Gastrocnemius medialis (tissue), 4 donors: ENCODE measurements at regions not wholly inside any gene's neighbourhood (a gene's known extent, or its start where the extent isn't known, plus 50 kb on each side); places are given as distances from the start of the nearest gene placed in this dataset.

Experiments used
- ATAC-seq, 2 donors: fragments of 150-250 bp; one replicate each; pipeline ENCODE4 v1.9.1; 2016
- DNase-seq, 2 donors: peaks; one replicate each; pipeline ENCODE4 v3.0.0-alpha.2; 2019
- H3K27ac ChIP-seq, 4 donors: fragments of 200-600 bp; sonication (generic); 1 replicate in 1 of 4; 2 replicates in 3 of 4; pipeline ENCODE4 v1.5.1; 2016 to 2018; ENCODE audit warnings: mild to moderate bottlenecking in 2 of 4, moderate library complexity in 1 of 4
- H3K27me3 ChIP-seq, 3 donors: fragments of 200-600 bp; sonication (generic) in 2 of 3; 1 replicate in 1 of 3; 2 replicates in 2 of 3; pipeline versions ENCODE4 v1.5.1 to v1.6.0; 2016 to 2019; ENCODE audit warnings: mild to moderate bottlenecking in 1 of 3, moderate library complexity in 1 of 3
- H3K36me3 ChIP-seq, 2 donors: fragments of 200-600 bp; sonication (generic) in 1 of 2; one replicate each; pipeline ENCODE4 v1.5.1; 2017 to 2018
- H3K4me1 ChIP-seq, 2 donors: fragments of 200-600 bp; sonication (generic) in 1 of 2; one replicate each; pipeline ENCODE4 v1.5.1; 2016 to 2017; ENCODE audit warnings: mild to moderate bottlenecking in 2 of 2
- H3K4me3 ChIP-seq, 4 donors: fragments of 200-600 bp; sonication (generic) in 3 of 4; 1 replicate in 1 of 4; 2 replicates in 3 of 4; pipeline ENCODE4 v1.5.1; 2016 to 2019; ENCODE audit warnings: mild to moderate bottlenecking in 2 of 4
- H3K9me3 ChIP-seq, 3 donors: fragments of 200-600 bp; sonication (generic) in 2 of 3; 1 replicate in 1 of 3; 2 replicates in 2 of 3; pipeline ENCODE4 v1.5.1; 2016 to 2019
- CTCF ChIP-seq, 5 experiments: fragments of 450-650 bp in 3 of 5; fragments of 200-600 bp in 2 of 5; sonication (generic) in 2 of 5; IDR thresholded peaks in 4 of 5; conservative IDR thresholded peaks in 1 of 5; 1 replicate in 4 of 5; 2 replicates in 1 of 5; pipeline ENCODE4 v1.5.1; 2016 to 2019; ENCODE audit warnings: antibody characterized with exemption in 5 of 5, mild to moderate bottlenecking in 3 of 5, moderate library complexity in 3 of 5
- POLR2A ChIP-seq, 2 donors: fragments of 450-650 bp; IDR thresholded peaks; one replicate each; pipeline ENCODE4 v1.6.1; 2017; ENCODE audit warnings: antibody characterized with exemption in 2 of 2, mild to moderate bottlenecking in 2 of 2, moderate library complexity in 2 of 2
- in situ Hi-C, 4 donors: fragments of 200-750 bp; cut with MboI; loops; one replicate each; pipeline versions ENCODE4 v1.15.0 to v1.8.0; 2017; ENCODE audit warnings: low sequenced_read_pairs in 4 of 4
- intact Hi-C: fragments of 100-400 bp; cut with DNase I; formaldehyde crosslinking; loops from one replicate; pipeline ENCODE4 v1.15.1; 2023; ENCODE audit warnings: low total_unique reads

- TF ChIP-seq POLR2A (IDR thresholded peaks at IDR 0.05), result no peak
- intact Hi-C loops (no loop called here), in situ Hi-C loops (no loop called here)
- no peaks in the 10 kb centered on the region for H3K4me1 ChIP-seq
- no peak overlapping the region for H3K4me3 ChIP-seq
- no peaks in the 10 kb centered on the region for H3K9me3 ChIP-seq
- H3K27ac ChIP-seq, result no peak overlapping the region
- DNase-seq, result no peak
- no peaks in the 10 kb centered on the region for H3K36me3 ChIP-seq
- H3K27me3 ChIP-seq, result no peaks in the 10 kb centered on the region
- ATAC-seq, result no peak
These were observed 131.1 kb downstream of the ACKR3 start for GRCh38 chr2:236700703-236701102.

GRCh38 chr2:236702657-236703372, 133.2 kb downstream of the ACKR3 start:
- TF ChIP-seq CTCF (IDR thresholded peaks at IDR 0.05 in 4 of 5, conservative IDR thresholded peaks at IDR 0.05 in 1 of 5) (no peak), POLR2A (IDR thresholded peaks at IDR 0.05) (no peak)
- Histone ChIP-seq H3K27me3 (no peaks in the 10 kb centered on the region), H3K4me3 (no peak overlapping the region), H3K4me1 (no peaks in the 10 kb centered on the region), H3K9me3 (no peaks in the 10 kb centered on the region), H3K27ac (no peak overlapping the region), H3K36me3 (no peaks in the 10 kb centered on the region)
- no peak for ATAC-seq
- in situ Hi-C loops (no loop called here), intact Hi-C loops (no loop called here)
- no peak for DNase-seq

- DNase-seq, result no peak
These were observed 133.7 kb downstream of the ACKR3 start for GRCh38 chr2:236703373-236703709.

GRCh38 chr2:236703906-236704305, 134.3 kb downstream of the ACKR3 start:
- H3K4me1 ChIP-seq, result no peaks in the 10 kb centered on the region
- H3K36me3 ChIP-seq, result no peaks in the 10 kb centered on the region
- DNase-seq (no peak), ATAC-seq (no peak)
- no peaks in the 10 kb centered on the region for H3K27me3 ChIP-seq
- H3K4me3 ChIP-seq, result no peak overlapping the region
- no peak for TF ChIP-seq CTCF (IDR thresholded peaks at IDR 0.05 in 4 of 5, conservative IDR thresholded peaks at IDR 0.05 in 1 of 5)
- no peak for TF ChIP-seq POLR2A (IDR thresholded peaks at IDR 0.05)
- no peak overlapping the region for H3K27ac ChIP-seq
- in situ Hi-C loops (no loop called here), intact Hi-C loops (no loop called here)
- H3K9me3 ChIP-seq, result no peaks in the 10 kb centered on the region

More at GRCh38 chr2:236703373-236703709, 133.7 kb downstream of the ACKR3 start:
- in situ Hi-C loops, result no loop called here
- no peak for ATAC-seq
- Histone ChIP-seq H3K27me3 (no peaks in the 10 kb centered on the region), H3K27ac (no peak overlapping the region), H3K4me1 (no peaks in the 10 kb centered on the region), H3K4me3 (no peak overlapping the region), H3K36me3 (no peaks in the 10 kb centered on the region), H3K9me3 (no peaks in the 10 kb centered on the region)
- intact Hi-C loops, result no loop called here
- TF ChIP-seq POLR2A (IDR thresholded peaks at IDR 0.05) (no peak), CTCF (IDR thresholded peaks at IDR 0.05 in 4 of 5, conservative IDR thresholded peaks at IDR 0.05 in 1 of 5) (no peak)

- TF ChIP-seq POLR2A (IDR thresholded peaks at IDR 0.05) (no peak), CTCF (IDR thresholded peaks at IDR 0.05 in 4 of 5, conservative IDR thresholded peaks at IDR 0.05 in 1 of 5) (no peak)
- intact Hi-C loops (no loop called here), in situ Hi-C loops (no loop called here)
- ATAC-seq, result no peak
- Histone ChIP-seq H3K9me3 (no peaks in the 10 kb centered on the region), H3K4me3 (no peak overlapping the region), H3K27ac (no peak overlapping the region), H3K27me3 (no peaks in the 10 kb centered on the region), H3K36me3 (no peaks in the 10 kb centered on the region), H3K4me1 (no peaks in the 10 kb centered on the region)
- no peak for DNase-seq
These were observed 135.3 kb downstream of the ACKR3 start for GRCh38 chr2:236704887-236705286.
